ENCODE measurements at regions not wholly inside any gene's neighbourhood (a gene's known extent, or its start where the extent isn't known, plus 50 kb on each side); places are given as distances from the start of the nearest gene placed in this dataset.

- TF ChIP-seq POLR2A (IDR thresholded peaks at IDR 0.05): no peak
- TF ChIP-seq CTCF (IDR thresholded peaks at IDR 0.05): no peak
These were observed 907.4 kb upstream of the AGA start for GRCh38 chr4:178349601-178350000.
